Liver (tissue), 8 donors: ENCODE measurements at regions not wholly inside any gene's neighbourhood (a gene's known extent, or its start where the extent isn't known, plus 50 kb on each side); places are given as distances from the start of the nearest gene placed in this dataset.

Experiments
- DNase-seq: peaks from one replicate; pipeline ENCODE4 v3.0.0-alpha.2; 2017; ENCODE audit warnings: low spot score
- H3K27ac ChIP-seq, 2 donors: one replicate each; pipeline ENCODE4 v1.7.0; 2013; ENCODE audit warnings: inconsistent platforms in 2 of 2, low read length in 2 of 2, control low read depth in 1 of 2, low read depth in 1 of 2, mild to moderate bottlenecking in 1 of 2
- H3K27me3 ChIP-seq, 4 donors: one replicate each; pipeline versions ENCODE4 v1.6.1 to v1.7.0; 2013; ENCODE audit warnings: low read length in 3 of 4, inconsistent platforms in 1 of 4, mild to moderate bottlenecking in 1 of 4, moderate library complexity in 1 of 4; ENCODE audit not compliant: control insufficient read depth in 4 of 4, insufficient read depth in 4 of 4
- H3K36me3 ChIP-seq, 4 donors: one replicate each; pipeline versions ENCODE4 v1.6.1 to v1.7.0; 2013; ENCODE audit warnings: low read length in 3 of 4, mild to moderate bottlenecking in 3 of 4, low read depth in 1 of 4, moderate library complexity in 1 of 4; ENCODE audit not compliant: control insufficient read depth in 4 of 4, insufficient read depth in 3 of 4
- H3K4me1 ChIP-seq, 4 donors: one replicate each; pipeline versions ENCODE4 v1.6.1 to v1.7.0; 2013; ENCODE audit warnings: low read length in 3 of 4, mild to moderate bottlenecking in 3 of 4, moderate library complexity in 1 of 4; ENCODE audit not compliant: control insufficient read depth in 4 of 4, insufficient read depth in 4 of 4
- H3K4me3 ChIP-seq, 3 donors: one replicate each; pipeline versions ENCODE4 v1.6.1 to v1.7.0; 2013; ENCODE audit warnings: low read length in 3 of 3, control low read depth in 1 of 3, low read depth in 1 of 3, mild to moderate bottlenecking in 1 of 3
- H3K9ac ChIP-seq, 2 donors: one replicate each; pipeline ENCODE4 v1.7.0; 2013; ENCODE audit warnings: low read length in 2 of 2, mild to moderate bottlenecking in 2 of 2, moderate library complexity in 2 of 2, control low read depth in 1 of 2, low read depth in 1 of 2
- H3K9me3 ChIP-seq, 4 donors: one replicate each; pipeline versions ENCODE4 v1.6.1 to v1.7.0; 2013; ENCODE audit warnings: low read length in 3 of 4; ENCODE audit not compliant: control insufficient read depth in 4 of 4
- ATF3 ChIP-seq: IDR thresholded peaks from 2 replicates; pipeline ENCODE4 v1.6.1; 2016; ENCODE audit warnings: antibody characterized with exemption
- CTCF ChIP-seq: fragments of 150-350 bp; IDR thresholded peaks from 2 replicates; pipeline ENCODE4 v1.5.1; 2017; ENCODE audit warnings: improper control_type of control experiment, low read depth, low read length; ENCODE audit not compliant: missing input control
- EGR1 ChIP-seq, 2 donors: IDR thresholded peaks; 2 replicates each; pipeline ENCODE4 v1.6.1; 2016 to 2018; ENCODE audit warnings: antibody characterized with exemption in 2 of 2, low read depth in 2 of 2
- FOXA1 ChIP-seq: IDR thresholded peaks from 2 replicates; pipeline ENCODE4 v1.6.1; 2016; ENCODE audit warnings: antibody characterized with exemption
- FOXA2 ChIP-seq: IDR thresholded peaks from 2 replicates; pipeline ENCODE4 v1.6.1; 2016; ENCODE audit warnings: antibody characterized with exemption
- GABPA ChIP-seq, 2 donors: IDR thresholded peaks in 1 of 2; conservative IDR thresholded peaks in 1 of 2; 2 replicates each; pipeline ENCODE4 v1.6.1; 2016; ENCODE audit warnings: antibody characterized with exemption in 2 of 2, mild to moderate bottlenecking in 1 of 2, moderate library complexity in 1 of 2
- HNF4A ChIP-seq, 2 donors: conservative IDR thresholded peaks; 2 replicates each; pipeline ENCODE4 v1.6.1; 2016; ENCODE audit warnings: antibody characterized with exemption in 2 of 2, mild to moderate bottlenecking in 2 of 2
- HNF4G ChIP-seq: IDR thresholded peaks from 2 replicates; pipeline ENCODE4 v1.6.1; 2016; ENCODE audit warnings: antibody characterized with exemption
- JUND ChIP-seq, 2 donors: IDR thresholded peaks; 2 replicates each; pipeline ENCODE4 v1.6.1; 2016; ENCODE audit warnings: antibody characterized with exemption in 2 of 2
- MAX ChIP-seq: IDR thresholded peaks from 2 replicates; pipeline ENCODE4 v1.6.1; 2016; ENCODE audit warnings: antibody characterized with exemption
- NR2F2 ChIP-seq: IDR thresholded peaks from 2 replicates; pipeline ENCODE4 v1.6.1; 2016; ENCODE audit warnings: antibody characterized with exemption
- RAD21 ChIP-seq, 2 donors: IDR thresholded peaks; 2 replicates each; pipeline ENCODE4 v1.6.1; 2016; ENCODE audit warnings: antibody characterized with exemption in 2 of 2, mild to moderate bottlenecking in 2 of 2
- REST ChIP-seq: IDR thresholded peaks from 2 replicates; pipeline ENCODE4 v1.6.1; 2016; ENCODE audit warnings: antibody characterized with exemption, mild to moderate bottlenecking
- RXRA ChIP-seq, 2 donors: IDR thresholded peaks; 2 replicates each; pipeline ENCODE4 v1.6.1; 2017 to 2018; ENCODE audit warnings: antibody characterized with exemption in 2 of 2, mild to moderate bottlenecking in 1 of 2
- SP1 ChIP-seq: IDR thresholded peaks from 2 replicates; pipeline ENCODE4 v1.6.1; 2018; ENCODE audit warnings: antibody characterized with exemption, mild to moderate bottlenecking
- TAF1 ChIP-seq: conservative IDR thresholded peaks from 2 replicates; pipeline ENCODE4 v1.6.1; 2016; ENCODE audit warnings: antibody characterized with exemption, mild to moderate bottlenecking
- YY1 ChIP-seq: IDR thresholded peaks from 2 replicates; pipeline ENCODE4 v1.6.1; 2016; ENCODE audit warnings: antibody characterized with exemption, mild to moderate bottlenecking
- ZBTB33 ChIP-seq: IDR thresholded peaks from 2 replicates; pipeline ENCODE4 v1.6.1; 2016; ENCODE audit warnings: antibody characterized with exemption
- WGBS: extraction: QIAGEN DNeasy Blood & Tissue Kit; methylation state at CpG from one replicate; pipeline ENCODE4 v1.1.7; 2013; 5-methylcytosine and 5-hydroxymethylcytosine counted together
- donor health status: healthy.
- donor health status: healthy.
- donor health status: healthy.
- donor health status: healthy.
- donor health status: healthy.

GRCh38 chr10:3548702-3549101 lies 236.3 kb downstream of the KLF6 start:
- H3K4me3 ChIP-seq = no peak overlapping the region
- WGBS = 82% methylated on average over 1 of the region's 1 CpG
- H3K36me3 ChIP-seq = no peaks in the 10 kb centered on the region
- no peaks in the 10 kb centered on the region for H3K27me3 ChIP-seq
- no peak overlapping the region for H3K27ac ChIP-seq
- no peaks in the 10 kb centered on the region for H3K9me3 ChIP-seq
- H3K9ac ChIP-seq = no peak overlapping the region
- no peak for DNase-seq
- H3K4me1 ChIP-seq = no peaks in the 10 kb centered on the region
- TF ChIP-seq HNF4G (no peak), YY1 (no peak), NR2F2 (no peak), EGR1 (IDR thresholded peaks at IDR 0.05; ENCODE audit: low read depth in 2 of 2) (no peak), ATF3 (no peak), FOXA1 (no peak), SP1 (no peak), RXRA (IDR thresholded peaks at IDR 0.05) (no peak), MAX (no peak), CTCF (no peak), GABPA (IDR thresholded peaks at IDR 0.05 in 1 of 2, conservative IDR thresholded peaks at IDR 0.05 in 1 of 2) (no peak), REST (no peak), ZBTB33 (no peak), TAF1 (no peak), HNF4A (conservative IDR thresholded peaks at IDR 0.05) (no peak), RAD21 (IDR thresholded peaks at IDR 0.05) (no peak), FOXA2 (no peak), JUND (IDR thresholded peaks at IDR 0.05) (no peak)

- 74% methylated on average over 7 of the region's 7 CpGs for WGBS
- no peak overlapping the region for H3K9ac ChIP-seq
- no peaks in the 10 kb centered on the region for H3K27me3 ChIP-seq
- H3K9me3 ChIP-seq = no peaks in the 10 kb centered on the region
- H3K4me1 ChIP-seq = no peaks in the 10 kb centered on the region
- DNase-seq = no peak
- H3K27ac ChIP-seq = no peak overlapping the region
- H3K36me3 ChIP-seq = no peaks in the 10 kb centered on the region
- TF ChIP-seq SP1 (no peak), ZBTB33 (no peak), ATF3 (no peak), NR2F2 (no peak), FOXA2 (no peak), HNF4G (no peak), YY1 (no peak)
- H3K4me3 ChIP-seq = no peak overlapping the region
Observed at GRCh38 chr10:3548076-3548475, 236.9 kb downstream of the KLF6 start.
